Pancreas (tissue), 10 donors: ENCODE measurements at regions not wholly inside any gene's neighbourhood (a gene's known extent, or its start where the extent isn't known, plus 50 kb on each side); places are given as distances from the start of the nearest gene placed in this dataset.

Experiments
- ATAC-seq, 4 donors: fragments of 200-7000 bp; cut with Tn5 transposase; one replicate each; pipeline versions ENCODE4 v1.8.0 to v1.9.1; 2020; ENCODE audit warnings: mild to moderate bottlenecking in 4 of 4, moderate library complexity in 4 of 4
- DNase-seq, 6 donors: peaks; one replicate each; pipeline ENCODE4 v3.0.0-alpha.2; 2020
- FAIRE-seq: peaks from 2 replicates; lab custom pipeline; 2012; peaks lifted over from hg19 to GRCh38; lab: Jason Lieb, UNC
- H3K27ac ChIP-seq, 4 donors: fragments of 200-600 bp; sonication (generic); 1 replicate in 3 of 4; 2 replicates in 1 of 4; pipeline versions ENCODE4 v1.5.0 to v1.8.0; 2020
- H3K27me3 ChIP-seq, 4 donors: fragments of 200-600 bp; one replicate each; pipeline ENCODE4 v1.8.0; 2021
- H3K36me3 ChIP-seq, 3 donors: fragments of 200-600 bp; sonication (generic) in 1 of 3; one replicate each; pipeline versions ENCODE4 v1.5.0 to v1.8.0; 2020 to 2021
- H3K4me1 ChIP-seq, 3 donors: fragments of 200-600 bp; one replicate each; pipeline ENCODE4 v1.8.0; 2021
- H3K4me3 ChIP-seq, 4 donors: fragments of 200-600 bp; sonication (generic) in 2 of 4; one replicate each; pipeline versions ENCODE4 v1.5.0 to v1.8.0; 2020 to 2021
- H3K9me3 ChIP-seq, 4 donors: fragments of 200-600 bp; one replicate each; pipeline ENCODE4 v1.8.0; 2021
- CTCF ChIP-seq, 4 donors: fragments of 200-600 bp; sonication (generic) in 3 of 4; IDR thresholded peaks; one replicate each; pipeline versions ENCODE4 v1.5.0 to v1.8.0; 2021; ENCODE audit warnings: antibody characterized with exemption in 4 of 4
- WGBS, 2 donors: extraction: QIAGEN DNeasy Blood & Tissue Kit; methylation state at CpG; one replicate each; pipeline ENCODE4 v1.1.7; 2013; 5-methylcytosine and 5-hydroxymethylcytosine counted together
- intact Hi-C, 3 donors: fragments of 100-400 bp; cut with DNase I; formaldehyde crosslinking; loops; one replicate each; pipeline versions ENCODE4 v1.11.1 to v1.14.2; 2022
- donor health status: healthy with polysubstance abuse.
- donor health status: DM: no; HTN: no; CAD: no; lungs with moderate emphysema.
- donor health status: DM: no; HTN: no; CAD: no.
- donor health status: control.
- donor health status: control.
- donor health status: Bipolar disorder and iron deficiency.
- donor health status: DM: yes; HTN: yes; CAD: no.
- donor health status: DM: no; HTN: no; CAD: no.
- donor health status: DM: no; HTN: no; CAD: no.
- donor health status: DM: yes; HTN: yes; CAD: no.

- Histone ChIP-seq H3K9me3 (no peaks in the 10 kb centered on the region), H3K27me3 (no peaks in the 10 kb centered on the region), H3K27ac (no peak overlapping the region), H3K4me1 (no peaks in the 10 kb centered on the region), H3K4me3 (no peak overlapping the region), H3K36me3 (no peaks in the 10 kb centered on the region)
- 83 to 84% methylated on average over 3 of the region's 3 CpGs for WGBS, 2 donors
- no peak for TF ChIP-seq CTCF (IDR thresholded peaks at IDR 0.05)
- DNase-seq = no peak
- FAIRE-seq = no peak
- ATAC-seq = no peak
- intact Hi-C loops = no loop called here
Measured at GRCh38 chr5:10839916-10840599, 79.0 kb upstream of the DAP start.

GRCh38 chr5:10839118-10839517, 78.1 kb upstream of the DAP start:
- WGBS, 2 donors = 45 to 55% methylated on average over 3 of the region's 3 CpGs
- peak in 3 of 6 donors; percentile 28 to 71 (median 37) for DNase-seq
- TF ChIP-seq CTCF (IDR thresholded peaks at IDR 0.05) = no peak

GRCh38 chr5:10838038-10838437, 77.0 kb upstream of the DAP start:
- H3K27ac ChIP-seq = no peak overlapping the region
- H3K36me3 ChIP-seq = no peaks in the 10 kb centered on the region
- H3K4me3 ChIP-seq = no peak overlapping the region
- no peak for FAIRE-seq
- no peak for DNase-seq
- 90 to 92% methylated on average over 5 of the region's 5 CpGs for WGBS, 2 donors
- no peaks in the 10 kb centered on the region for H3K9me3 ChIP-seq
- ATAC-seq = no peak
- intact Hi-C loops = no loop called here
- no peak for TF ChIP-seq CTCF (IDR thresholded peaks at IDR 0.05)
- no peaks in the 10 kb centered on the region for H3K27me3 ChIP-seq
- H3K4me1 ChIP-seq = no peaks in the 10 kb centered on the region

More at GRCh38 chr5:10839118-10839517, 78.1 kb upstream of the DAP start:
- FAIRE-seq (no peak), ATAC-seq (peak; percentile 45 to 86 (median 60))
- intact Hi-C loops = no loop called here
- no peaks in the 10 kb centered on the region for H3K36me3 ChIP-seq
- no peaks in the 10 kb centered on the region for H3K27me3 ChIP-seq
- H3K9me3 ChIP-seq = no peaks in the 10 kb centered on the region
- H3K4me1 ChIP-seq = no peaks in the 10 kb centered on the region
- H3K27ac ChIP-seq = no peak overlapping the region
- H3K4me3 ChIP-seq = no peak overlapping the region

GRCh38 chr5:10836986-10837385, 76.0 kb upstream of the DAP start:
- H3K27me3 ChIP-seq = no peaks in the 10 kb centered on the region
- H3K9me3 ChIP-seq = no peaks in the 10 kb centered on the region
- 91 to 100% methylated on average over 2 of the region's 2 CpGs for WGBS, 2 donors
- intact Hi-C loops = no loop called here
- no peak overlapping the region for H3K4me3 ChIP-seq
- no peak overlapping the region for H3K27ac ChIP-seq
- no peak for TF ChIP-seq CTCF (IDR thresholded peaks at IDR 0.05)
- H3K4me1 ChIP-seq = no peaks in the 10 kb centered on the region
- DNase-seq = no peak
- H3K36me3 ChIP-seq = no peaks in the 10 kb centered on the region
- no peak for FAIRE-seq
- ATAC-seq = no peak

GRCh38 chr5:10834695-10835094, 73.7 kb upstream of the DAP start:
- 95 to 98% methylated on average over 1 of the region's 1 CpG for whole genome bisulfite sequencing, 2 donors
- DNase-seq (no peak), ATAC-seq (no peak), FAIRE-seq (no peak)
- intact Hi-C loops = no loop called here
- Histone ChIP-seq H3K27me3 (no peaks in the 10 kb centered on the region), H3K27ac (no peak overlapping the region), H3K9me3 (no peaks in the 10 kb centered on the region), H3K36me3 (no peaks in the 10 kb centered on the region), H3K4me3 (no peak overlapping the region), H3K4me1 (no peaks in the 10 kb centered on the region)
- no peak for TF ChIP-seq CTCF (IDR thresholded peaks at IDR 0.05)
